Panc1 (cell line): ENCODE measurements at regions not wholly inside any gene's neighbourhood (a gene's known extent, or its start where the extent isn't known, plus 50 kb on each side); places are given as distances from the start of the nearest gene placed in this dataset.

ENCODE experiments used
- ATAC-seq: fragments of 200-7000 bp; cut with Tn5 transposase; 2 replicates; pipeline ENCODE4 v1.9.1; 2020; ENCODE audit warnings: mild to moderate bottlenecking, moderate library complexity
- BruUV-seq: library from RNA; stranded (reverse); fragments of 400-500 nt; replicated peaks from 2 replicates; lab custom pipeline; 2021; lab: Mats Ljungman, UMichigan
- CTCF ChIA-PET: fragments of 300-600 bp; sonication (Branson Sonifier 250); formaldehyde crosslinking; loops from one replicate; lab custom pipeline; 2022; ENCODE audit warnings: antibody characterized with exemption; lab: Charles Lee
- POLR2A ChIA-PET: fragments of 300-600 bp; sonication (Branson Sonifier 250); formaldehyde crosslinking; loops from one replicate; lab custom pipeline; 2022; ENCODE audit warnings: antibody characterized with exemption; lab: Charles Lee
- DNase-seq: peaks from one replicate; pipeline ENCODE4 v3.0.0-alpha.2; 2010; ENCODE audit warnings: low read depth, low spot score
- H3K27ac ChIP-seq: 2 replicates; pipeline ENCODE4 v1.5.1; 2011; ENCODE audit warnings: mild to moderate bottlenecking, low read length, inconsistent platforms
- H3K27me3 ChIP-seq: fragments of 200-500 bp; sonication (Bioruptor generic); 2 replicates; pipeline ENCODE4 v1.6.0; 2014; ENCODE audit warnings: low read length, inconsistent platforms; ENCODE audit not compliant: control insufficient read depth, insufficient read depth
- H3K36me3 ChIP-seq: fragments of 200-500 bp; sonication (Bioruptor generic); 2 replicates; pipeline ENCODE4 v1.5.1; 2014; ENCODE audit warnings: inconsistent platforms, mild to moderate bottlenecking, low read length, moderate library complexity; ENCODE audit not compliant: control insufficient read depth, insufficient read depth
- H3K4me1 ChIP-seq: 2 replicates; pipeline ENCODE4 v1.5.1; 2011; ENCODE audit warnings: inconsistent platforms, mild to moderate bottlenecking, low read length, moderate library complexity; ENCODE audit not compliant: control insufficient read depth, insufficient read depth
- H3K4me3 ChIP-seq, 2 experiments: 2 replicates each; pipeline ENCODE4 v1.5.1; 2011 to 2012; ENCODE audit warnings: low read depth in 2 of 2, low read length in 2 of 2, mild to moderate bottlenecking in 2 of 2, inconsistent platforms in 1 of 2, moderate library complexity in 1 of 2
- H3K9me3 ChIP-seq: fragments of 200-500 bp; sonication (Bioruptor generic); 2 replicates; pipeline ENCODE4 v1.5.1; 2014; ENCODE audit warnings: low read depth, mild to moderate bottlenecking, inconsistent platforms, low read length, moderate library complexity; ENCODE audit not compliant: control insufficient read depth, insufficient read depth
- CTCF ChIP-seq: fragments of 450-650 bp; IDR thresholded peaks from 2 replicates; pipeline ENCODE4 v1.5.1; 2017; ENCODE audit warnings: mild to moderate bottlenecking
- POLR2AphosphoS5 ChIP-seq: IDR thresholded peaks from 2 replicates; pipeline ENCODE4 v1.6.1; 2012; ENCODE audit warnings: mild to moderate bottlenecking, low read depth, low read length, moderate library complexity
- REST ChIP-seq, 2 experiments: IDR thresholded peaks; 2 replicates each; pipeline ENCODE4 v1.6.1; 2011 to 2012; ENCODE audit warnings: low read depth in 2 of 2, control low read depth in 1 of 2, low read length in 1 of 2, mild to moderate bottlenecking in 1 of 2, moderate library complexity in 1 of 2; ENCODE audit not compliant: insufficient read depth in 1 of 2
- SIN3A ChIP-seq: IDR thresholded peaks from 2 replicates; pipeline ENCODE4 v1.6.1; 2012; ENCODE audit warnings: low read depth, mild to moderate bottlenecking, low read length, moderate library complexity, borderline replicate concordance; ENCODE audit not compliant: insufficient read depth
- TCF7L2 ChIP-seq: IDR thresholded peaks from 2 replicates; pipeline ENCODE4 v1.6.1; 2011; ENCODE audit warnings: mild to moderate bottlenecking, low read depth, low read length, inconsistent platforms
- in situ Hi-C: cut with HindIII; loops from 2 replicates; pipeline ENCODE4 v1.10.0; 2016; ENCODE audit warnings: low sequenced_read_pairs, low pct_unique_long_range_greater_than_20kb
- intact Hi-C: fragments of 100-400 bp; cut with micrococcal nuclease; formaldehyde crosslinking; loops from one replicate; pipeline ENCODE4 v1.10.0; 2022; ENCODE audit not compliant: unreplicated experiment

GRCh38 chr11:33980897-33981296 lies 70.6 kb upstream of the CAPRIN1 start:
- TF ChIP-seq REST (IDR thresholded peaks at IDR 0.05; ENCODE audit: insufficient read depth in 1 of 2, low read depth in 2 of 2, low read length in 1 of 2) (no peak), CTCF (no peak), TCF7L2 (no peak), POLR2AphosphoS5 (no peak), SIN3A (no peak)
- no TSS peak for BruUV-seq
- no peak overlapping the region for H3K27ac ChIP-seq
- CTCF ChIA-PET = interaction anchor here (0.6 kb wide), 1 partner anchor 795 kb away, joined by 4 read pairs; no protein-coding TSS in a partner anchor
- no peaks in the 10 kb centered on the region for H3K9me3 ChIP-seq
- no peaks in the 10 kb centered on the region for H3K36me3 ChIP-seq
- no peaks in the 10 kb centered on the region for H3K27me3 ChIP-seq
- POLR2A ChIA-PET = no interaction called here
- intact Hi-C loops (no loop called here), in situ Hi-C loops (no loop called here)
- DNase-seq (no peak), ATAC-seq (no peak)
- H3K4me1 ChIP-seq = no peaks in the 10 kb centered on the region
- no peak overlapping the region for H3K4me3 ChIP-seq

- ChIA-PET CTCF (no interaction called here), POLR2A (no interaction called here)
Measured at GRCh38 chr11:33978376-33978775, 73.2 kb upstream of the CAPRIN1 start.

More at GRCh38 chr11:33978376-33978775, 73.2 kb upstream of the CAPRIN1 start:
- TF ChIP-seq REST (IDR thresholded peaks at IDR 0.05; ENCODE audit: insufficient read depth in 1 of 2, low read depth in 2 of 2, low read length in 1 of 2) = no peak
- TF ChIP-seq POLR2AphosphoS5 = no peak
- TF ChIP-seq CTCF = no peak
- TF ChIP-seq TCF7L2 = no peak
- TF ChIP-seq SIN3A = no peak
- H3K4me3 ChIP-seq = no peak overlapping the region
- intact Hi-C loops (no loop called here), in situ Hi-C loops (no loop called here)
- H3K9me3 ChIP-seq = no peaks in the 10 kb centered on the region
- BruUV-seq = no TSS peak
- DNase-seq (no peak), ATAC-seq (no peak)
- H3K36me3 ChIP-seq = no peaks in the 10 kb centered on the region
- H3K4me1 ChIP-seq = no peaks in the 10 kb centered on the region
- no peak overlapping the region for H3K27ac ChIP-seq
- no peaks in the 10 kb centered on the region for H3K27me3 ChIP-seq
